HepG2 (cell line): ENCODE measurements at regions not wholly inside any gene's neighbourhood (a gene's known extent, or its start where the extent isn't known, plus 50 kb on each side); places are given as distances from the start of the nearest gene placed in this dataset.

Source experiments
- ATAC-seq: fragments of 200-7000 bp; cut with Tn5 transposase; 3 replicates; pipeline ENCODE4 v1.9.1; 2020; ENCODE audit warnings: mild to moderate bottlenecking, moderate library complexity
- BruUV-seq: library from RNA; stranded (reverse); fragments of 400-500 nt; replicated peaks from 2 replicates; lab custom pipeline; 2021; lab: Mats Ljungman, UMichigan
- CTCF ChIA-PET: fragments of 300-600 bp; formaldehyde crosslinking; extraction: SDS; loops from one replicate; lab custom pipeline; 2021; ENCODE audit warnings: low total read pairs, inconsistent platforms, low intra/inter-chr PET ratio; lab: Yijun Ruan, JAX
- POLR2A ChIA-PET: fragments of 350-600 bp; sonication (Branson Sonifier 250); formaldehyde crosslinking; loops from one replicate; lab custom pipeline; 2020; ENCODE audit warnings: antibody characterized with exemption, inconsistent platforms; lab: Yijun Ruan, JAX
- DNase-seq: peaks from one replicate; pipeline ENCODE4 v3.0.0-alpha.2; 2015; ENCODE audit warnings: low spot score
- FAIRE-seq: peaks from 3 replicates; lab custom pipeline; 2011; peaks lifted over from hg19 to GRCh38; lab: Jason Lieb, UNC
- H2AFZ ChIP-seq: one replicate; pipeline ENCODE4 v1.6.1; 2011; ENCODE audit warnings: low read length, inconsistent platforms
- H3K27ac ChIP-seq: fragments of 300-600 bp; 3 replicates; pipeline ENCODE4 v1.8.0; 2011; ENCODE audit warnings: mixed run types, mild to moderate bottlenecking, mixed read lengths, low read length, inconsistent platforms; ENCODE audit not compliant: insufficient read depth; ENCODE audit errors: extremely low read length
- H3K27me3 ChIP-seq, 2 experiments: fragments of 200-600 bp in 1 of 2; 2 replicates in 1 of 2; 3 replicates in 1 of 2; pipeline versions ENCODE4 v1.6.0 to v1.8.0; 2011; ENCODE audit warnings: low read length in 2 of 2, mild to moderate bottlenecking in 2 of 2, moderate library complexity in 2 of 2, inconsistent platforms in 1 of 2; ENCODE audit not compliant: insufficient read depth in 2 of 2, control insufficient read depth in 1 of 2
- H3K36me3 ChIP-seq, 2 experiments: fragments of 200-600 bp in 1 of 2; replicated peaks in 1 of 2; 2 replicates in 1 of 2; 3 replicates in 1 of 2; pipeline versions ENCODE4 v1.5.1 to v1.8.0; 2011; ENCODE audit warnings: low read length in 2 of 2, inconsistent platforms in 1 of 2; ENCODE audit not compliant: insufficient read depth in 2 of 2, control insufficient read depth in 1 of 2
- H3K4me1 ChIP-seq: 2 replicates; pipeline ENCODE4 v1.5.1; 2012; ENCODE audit warnings: low read length, inconsistent platforms; ENCODE audit not compliant: insufficient read depth
- H3K4me2 ChIP-seq: 2 replicates; pipeline ENCODE4 v1.6.0; 2011; ENCODE audit warnings: low read depth, low read length, inconsistent platforms
- H3K4me3 ChIP-seq, 3 experiments: fragments of 200-600 bp in 1 of 3; sonication (generic), shearing (Covaris generic) in 1 of 3; replicated peaks in 1 of 3; 2 replicates each; pipeline ENCODE4 v1.5.1; 2011 to 2016; ENCODE audit warnings: low read length in 3 of 3, inconsistent platforms in 2 of 3, low read depth in 2 of 3, mild to moderate bottlenecking in 2 of 3, control low read depth in 1 of 3, mixed read lengths in 1 of 3; ENCODE audit not compliant: insufficient read depth in 1 of 3
- H3K79me2 ChIP-seq: one replicate; pipeline ENCODE4 v1.6.1; 2011; ENCODE audit warnings: low read length, inconsistent platforms; ENCODE audit not compliant: insufficient read depth
- H3K9ac ChIP-seq: 2 replicates; pipeline ENCODE4 v1.6.0; 2011; ENCODE audit warnings: mild to moderate bottlenecking, low read depth, low read length, inconsistent platforms; ENCODE audit not compliant: insufficient read depth
- H3K9me3 ChIP-seq: 2 replicates; pipeline ENCODE4 v1.5.1; 2012; ENCODE audit warnings: mild to moderate bottlenecking, low read length
- H4K20me1 ChIP-seq: 2 replicates; pipeline ENCODE4 v1.6.0; 2011; ENCODE audit warnings: inconsistent platforms, mild to moderate bottlenecking, low read length, moderate library complexity; ENCODE audit not compliant: insufficient read depth
- CHD4 ChIP-seq: fragments of 200-600 bp; sonication (generic); IDR thresholded peaks from 2 replicates; pipeline ENCODE4 v1.7.0; 2017; ENCODE audit warnings: mild to moderate bottlenecking, low read length, borderline replicate concordance
- E2F1 ChIP-seq: sonication (generic); formaldehyde crosslinking; IDR thresholded peaks from 2 replicates; pipeline ENCODE4 v1.5.0; 2020; ENCODE audit warnings: missing genetic modification reagents
- ZBTB14 ChIP-seq: sonication (generic); formaldehyde crosslinking; IDR thresholded peaks from 2 replicates; pipeline ENCODE4 v1.4.0; 2020; ENCODE audit warnings: missing genetic modification reagents
- ZNF142 ChIP-seq: sonication (generic); formaldehyde crosslinking; IDR thresholded peaks from 2 replicates; pipeline ENCODE4 v1.4.0; 2020; ENCODE audit warnings: missing genetic modification reagents
- ZNF207 ChIP-seq: fragments of 450-650 bp; IDR thresholded peaks from 2 replicates; pipeline ENCODE4 v1.6.1; 2016; ENCODE audit warnings: antibody characterized with exemption, borderline replicate concordance
- ZNF512 ChIP-seq: sonication (generic); formaldehyde crosslinking; IDR thresholded peaks from 2 replicates; pipeline ENCODE4 v1.4.0; 2020; ENCODE audit warnings: mild to moderate bottlenecking, missing genetic modification reagents
- WGBS: methylation state at CpG from one replicate; pipeline ENCODE4 v1.1.6; 2017; ENCODE audit warnings: low lambda C conversion rate; 5-methylcytosine and 5-hydroxymethylcytosine counted together
- in situ Hi-C: cut with HindIII; loops from 2 replicates; pipeline ENCODE4 v1.10.0; 2017; ENCODE audit warnings: low pct_unique_long_range_greater_than_20kb; ENCODE audit not compliant: extremely low pct_ligation_motif_present
- intact Hi-C: fragments of 100-400 bp; cut with micrococcal nuclease; formaldehyde crosslinking; loops from one replicate; pipeline ENCODE4 v1.10.0; 2022; ENCODE audit not compliant: unreplicated experiment

GRCh38 chr1:4061521-4062031, 161.5 kb upstream of the C1orf174 start:
- no peak for TF ChIP-seq ZNF142
- no peak overlapping the region for H3K9ac ChIP-seq
- CTCF ChIA-PET: no interaction called here
- H3K4me1 ChIP-seq: no peaks in the 10 kb centered on the region
- H4K20me1 ChIP-seq: no peaks in the 10 kb centered on the region
- H3K9me3 ChIP-seq: peaks cover 15% of the 10 kb centered on the region
- H3K79me2 ChIP-seq: no peaks in the 10 kb centered on the region
- BruUV-seq: no TSS peak
- in situ Hi-C loops (loop anchor here (25.0 kb wide), 1 partner anchor 149 kb away; the partner anchor contains the start of gene C1orf174), intact Hi-C loops (no loop called here)
- POLR2A ChIA-PET: no interaction called here
- H3K27ac ChIP-seq: no peak overlapping the region
- no peak overlapping the region for H3K4me2 ChIP-seq
- no peak overlapping the region for H2AFZ ChIP-seq
- H3K27me3 ChIP-seq: peaks cover 6 to 14% of the 10 kb centered on the region in 2 experiments; a peak in 4 of 5 replicates
- no peak for DNase-seq
- H3K4me3 ChIP-seq: no peak overlapping the region
- no peak for FAIRE-seq
- ATAC-seq: no peak
- 50% methylated on average over 15 of the region's 21 CpGs for WGBS
- no peaks in the 10 kb centered on the region for H3K36me3 ChIP-seq

- H3K4me2 ChIP-seq: no peak overlapping the region
- H3K27ac ChIP-seq: no peak overlapping the region
- no peaks in the 10 kb centered on the region for H4K20me1 ChIP-seq
- BruUV-seq: no TSS peak
- H3K9me3 ChIP-seq: peaks cover 20% of the 10 kb centered on the region
- H3K9ac ChIP-seq: no peak overlapping the region
- ATAC-seq (no peak), FAIRE-seq (no peak), DNase-seq (no peak)
- H3K4me3 ChIP-seq: no peak overlapping the region
- no peaks in the 10 kb centered on the region for H3K79me2 ChIP-seq
- ChIA-PET CTCF (no interaction called here), POLR2A (no interaction called here)
- no peak overlapping the region for H2AFZ ChIP-seq
- intact Hi-C loops: no loop called here
- no peaks in the 10 kb centered on the region for H3K36me3 ChIP-seq
- no peaks in the 10 kb centered on the region for H3K4me1 ChIP-seq
- peaks cover 6 to 14% of the 10 kb centered on the region in 2 experiments; a peak in 4 of 5 replicates for H3K27me3 ChIP-seq
- in situ Hi-C loops: loop anchor here (25.0 kb wide), 1 partner anchor 150 kb away; the partner anchor contains the start of gene C1orf174
- 20% methylated on average over 4 of the region's 9 CpGs for WGBS
- TF ChIP-seq ZNF207 (no peak), ZBTB14 (CRISPR knock-in tag) (no peak), CHD4 (no peak), E2F1 (CRISPR knock-in tag) (no peak), ZNF512 (no peak)
Observed at GRCh38 chr1:4062041-4062440, 162.0 kb upstream of the C1orf174 start.
